RWPE2 (cell line): ENCODE measurements at regions not wholly inside any gene's neighbourhood (a gene's known extent, or its start where the extent isn't known, plus 50 kb on each side); places are given as distances from the start of the nearest gene placed in this dataset.

Experiments used
- ATAC-seq: fragments of 200-7000 bp; cut with Tn5 transposase; 3 replicates; pipeline ENCODE4 v1.9.1; 2021; ENCODE audit warnings: low read depth
- DNase-seq: peaks from one replicate; pipeline ENCODE4 v3.0.0-alpha.2; 2020; ENCODE audit warnings: low spot score
- H3K27ac ChIP-seq: fragments of 450-650 bp; 2 replicates; pipeline ENCODE4 v1.5.1; 2017; ENCODE audit warnings: mild to moderate bottlenecking; ENCODE audit not compliant: poor library complexity, severe bottlenecking
- H3K27me3 ChIP-seq: fragments of 250-450 bp; sonication (Bioruptor Pico); 2 replicates; pipeline ENCODE4 v1.5.1; 2021; ENCODE audit warnings: mild to moderate bottlenecking, moderate library complexity; ENCODE audit not compliant: insufficient read depth, poor library complexity, severe bottlenecking
- H3K36me3 ChIP-seq: fragments of 250-450 bp; sonication (Bioruptor Pico); 2 replicates; pipeline ENCODE4 v1.5.1; 2020; ENCODE audit warnings: low read depth, mild to moderate bottlenecking, moderate library complexity
- H3K4me1 ChIP-seq: fragments of 250-450 bp; sonication (Bioruptor Pico); 2 replicates; pipeline ENCODE4 v1.5.1; 2021; ENCODE audit warnings: mild to moderate bottlenecking, moderate library complexity; ENCODE audit not compliant: insufficient read depth, poor library complexity, severe bottlenecking
- H3K4me3 ChIP-seq: fragments of 250-450 bp; sonication (Bioruptor Pico); 2 replicates; pipeline ENCODE4 v1.5.1; 2021; ENCODE audit warnings: mild to moderate bottlenecking, moderate library complexity; ENCODE audit not compliant: severe bottlenecking
- H3K9me3 ChIP-seq: fragments of 250-450 bp; sonication (Bioruptor Pico); 2 replicates; pipeline ENCODE4 v1.5.1; 2021; ENCODE audit warnings: mild to moderate bottlenecking, moderate library complexity; ENCODE audit not compliant: severe bottlenecking
- CTCF ChIP-seq: fragments of 450-650 bp; IDR thresholded peaks from one replicate; pipeline ENCODE4 v1.5.1; 2017; ENCODE audit warnings: mild to moderate bottlenecking, moderate library complexity; ENCODE audit not compliant: poor library complexity, severe bottlenecking

GRCh38 chrX:26373829-26374228 is 157.9 kb downstream of the MAGEB5 start:
- no peak overlapping the region for H3K27ac ChIP-seq
- H3K36me3 ChIP-seq, result no peaks in the 10 kb centered on the region
- H3K4me3 ChIP-seq, result no peak overlapping the region
- no peak for ATAC-seq
- H3K9me3 ChIP-seq, result no peaks in the 10 kb centered on the region
- H3K27me3 ChIP-seq, result no peaks in the 10 kb centered on the region
- no peaks in the 10 kb centered on the region for H3K4me1 ChIP-seq
- no peak for DNase-seq
- no peak for TF ChIP-seq CTCF

- DNase-seq (no peak), ATAC-seq (no peak)
- TF ChIP-seq CTCF, result no peak
- H3K27me3 ChIP-seq, result no peaks in the 10 kb centered on the region
- no peaks in the 10 kb centered on the region for H3K4me1 ChIP-seq
- no peak overlapping the region for H3K27ac ChIP-seq
- no peaks in the 10 kb centered on the region for H3K36me3 ChIP-seq
- H3K4me3 ChIP-seq, result no peak overlapping the region
- H3K9me3 ChIP-seq, result no peaks in the 10 kb centered on the region
Observed at GRCh38 chrX:26352891-26353430, 137.0 kb downstream of the MAGEB5 start.

- no peaks in the 10 kb centered on the region for H3K36me3 ChIP-seq
- H3K9me3 ChIP-seq, result no peaks in the 10 kb centered on the region
- no peak overlapping the region for H3K4me3 ChIP-seq
- H3K27me3 ChIP-seq, result no peaks in the 10 kb centered on the region
- no peak overlapping the region for H3K27ac ChIP-seq
- no peaks in the 10 kb centered on the region for H3K4me1 ChIP-seq
- ATAC-seq (no peak), DNase-seq (no peak)
- no peak for TF ChIP-seq CTCF
Observed at GRCh38 chrX:26347171-26347570, 131.2 kb downstream of the MAGEB5 start.

- Histone ChIP-seq H3K9me3 (no peaks in the 10 kb centered on the region), H3K27me3 (no peaks in the 10 kb centered on the region), H3K27ac (no peak overlapping the region), H3K4me1 (no peaks in the 10 kb centered on the region), H3K36me3 (no peaks in the 10 kb centered on the region), H3K4me3 (no peak overlapping the region)
- no peak for DNase-seq
- TF ChIP-seq CTCF, result no peak
- no peak for ATAC-seq
Observed at GRCh38 chrX:26334232-26334631, 118.3 kb downstream of the MAGEB5 start.

GRCh38 chrX:26328608-26329319 is 112.8 kb downstream of the MAGEB5 start:
- H3K27me3 ChIP-seq, result no peaks in the 10 kb centered on the region

More at GRCh38 chrX:26328608-26329319, 112.8 kb downstream of the MAGEB5 start:
- H3K27ac ChIP-seq, result no peak overlapping the region
- no peaks in the 10 kb centered on the region for H3K4me1 ChIP-seq
- no peak overlapping the region for H3K4me3 ChIP-seq
- no peak for TF ChIP-seq CTCF
- DNase-seq (no peak), ATAC-seq (no peak)
- H3K9me3 ChIP-seq, result no peaks in the 10 kb centered on the region
- H3K36me3 ChIP-seq, result no peaks in the 10 kb centered on the region
